H1 (cell line): ENCODE measurements at regions not wholly inside any gene's neighbourhood (a gene's known extent, or its start where the extent isn't known, plus 50 kb on each side); places are given as distances from the start of the nearest gene placed in this dataset.

Experiments used
- CTCF ChIA-PET: fragments of 300-600 bp; sonication (Branson Sonifier 250); formaldehyde crosslinking; loops from one replicate; lab custom pipeline; 2021; ENCODE audit not compliant: partially characterized antibody; lab: Charles Lee
- POLR2A ChIA-PET: fragments of 300-600 bp; sonication (Branson Sonifier 250); formaldehyde crosslinking; loops from one replicate; lab custom pipeline; 2021; ENCODE audit warnings: inconsistent platforms; ENCODE audit not compliant: partially characterized antibody; lab: Charles Lee
- DNase-seq, 2 experiments: peaks; one replicate each; pipeline versions ENCODE4 v3.0.0 to v3.0.0-alpha.2; 2010 to 2022; ENCODE audit warnings: low spot score in 2 of 2, low read depth in 1 of 2, mixed read lengths in 1 of 2
- FAIRE-seq: peaks from 2 replicates; lab custom pipeline; 2011; peaks lifted over from hg19 to GRCh38; lab: Jason Lieb, UNC
- H2AFZ ChIP-seq: 2 replicates; pipeline ENCODE4 v1.8.1; 2012; ENCODE audit warnings: low read length, inconsistent platforms
- H2AK5ac ChIP-seq: 2 replicates; pipeline ENCODE4 v1.6.1; 2013; ENCODE audit warnings: low read depth, low read length
- H2BK120ac ChIP-seq: replicated peaks from 2 replicates; pipeline ENCODE3; 2013; ENCODE audit warnings: low read depth, low read length, inconsistent platforms
- H2BK12ac ChIP-seq: 2 replicates; pipeline ENCODE4 v1.6.1; 2013; ENCODE audit warnings: low read depth, low read length
- H2BK15ac ChIP-seq: 2 replicates; pipeline ENCODE4 v1.6.1; 2013; ENCODE audit warnings: low read length
- H2BK20ac ChIP-seq: 2 replicates; pipeline ENCODE4 v1.6.1; 2013; ENCODE audit warnings: low read length
- H2BK5ac ChIP-seq: 2 replicates; pipeline ENCODE4 v1.6.1; 2013; ENCODE audit warnings: low read depth, low read length
- H3K14ac ChIP-seq: 2 replicates; pipeline ENCODE4 v1.6.1; 2013; ENCODE audit warnings: inconsistent platforms; ENCODE audit not compliant: insufficient read length
- H3K18ac ChIP-seq: 2 replicates; pipeline ENCODE4 v1.6.1; 2013; ENCODE audit warnings: low read length; ENCODE audit errors: extremely low read depth
- H3K23ac ChIP-seq: 2 replicates; pipeline ENCODE4 v1.6.1; 2013; ENCODE audit warnings: inconsistent platforms; ENCODE audit not compliant: insufficient read length
- H3K23me2 ChIP-seq: 2 replicates; pipeline ENCODE4 v1.6.1; 2013; ENCODE audit warnings: low read depth, low read length
- H3K27ac ChIP-seq: 2 replicates; pipeline ENCODE4 v1.6.1; 2011; ENCODE audit warnings: low read depth, low read length, inconsistent platforms
- H3K27me3 ChIP-seq, 4 experiments: replicated peaks in 1 of 4; 1 replicate in 1 of 4; 2 replicates in 3 of 4; pipeline versions ENCODE4 v1.6.1 to v1.8.1; 2011 to 2013; ENCODE audit warnings: low read length in 3 of 4, mild to moderate bottlenecking in 3 of 4, inconsistent platforms in 2 of 4, mixed read lengths in 2 of 4, moderate library complexity in 1 of 4; ENCODE audit not compliant: control insufficient read depth in 3 of 4, insufficient read depth in 3 of 4; ENCODE audit errors: extremely low read depth in 1 of 4
- H3K36me3 ChIP-seq, 4 experiments: 2 replicates each; pipeline versions ENCODE4 v1.6.1 to v1.8.1; 2011 to 2013; ENCODE audit warnings: mild to moderate bottlenecking in 4 of 4, low read length in 3 of 4, moderate library complexity in 2 of 4, control low read depth in 1 of 4, inconsistent platforms in 1 of 4; ENCODE audit not compliant: insufficient read depth in 4 of 4, control insufficient read depth in 2 of 4
- H3K4ac ChIP-seq: replicated peaks from 2 replicates; pipeline ENCODE3; 2013; ENCODE audit warnings: low read length, low read depth, mixed read lengths, inconsistent platforms; ENCODE audit not compliant: insufficient read length
- H3K4me1 ChIP-seq, 4 experiments: replicated peaks in 1 of 4; 1 replicate in 1 of 4; 2 replicates in 3 of 4; pipeline versions ENCODE4 v1.6.1 to v1.8.1; 2011 to 2013; ENCODE audit warnings: low read length in 3 of 4, inconsistent platforms in 2 of 4, mixed read lengths in 1 of 4; ENCODE audit not compliant: insufficient read depth in 4 of 4, control insufficient read depth in 3 of 4
- H3K4me2 ChIP-seq, 2 experiments: 2 replicates each; pipeline versions ENCODE4 v1.6.1 to v1.8.1; 2011 to 2013; ENCODE audit warnings: low read depth in 2 of 2, low read length in 2 of 2, control low read depth in 1 of 2, inconsistent platforms in 1 of 2, mild to moderate bottlenecking in 1 of 2; ENCODE audit not compliant: insufficient read depth in 1 of 2
- H3K4me3 ChIP-seq, 4 experiments: fragments of 200-600, 300-600 bp in 1 of 4; sonication (generic), shearing (Covaris generic), sonication (Bioruptor Twin) in 1 of 4; 2 replicates each; pipeline versions ENCODE4 v1.5.1 to v1.8.1; 2011 to 2016; ENCODE audit warnings: low read length in 4 of 4, low read depth in 3 of 4, control low read depth in 2 of 4, inconsistent platforms in 2 of 4, mild to moderate bottlenecking in 2 of 4, mixed read lengths in 1 of 4, moderate library complexity in 1 of 4; ENCODE audit not compliant: insufficient read depth in 2 of 4; ENCODE audit errors: extremely low read depth in 1 of 4
- H3K56ac ChIP-seq: replicated peaks from 2 replicates; pipeline ENCODE3; 2013; ENCODE audit warnings: low read depth, mild to moderate bottlenecking, mixed read lengths, low read length, inconsistent platforms; ENCODE audit not compliant: insufficient read length
- H3K79me1 ChIP-seq: 2 replicates; pipeline ENCODE4 v1.6.1; 2013; ENCODE audit warnings: low read depth, low read length, control low read depth
- H3K79me2 ChIP-seq, 2 experiments: 2 replicates each; pipeline versions ENCODE4 v1.6.1 to v1.8.1; 2012 to 2013; ENCODE audit warnings: low read length in 2 of 2, mild to moderate bottlenecking in 2 of 2, inconsistent platforms in 1 of 2; ENCODE audit not compliant: insufficient read depth in 2 of 2, control insufficient read depth in 1 of 2
- H3K9ac ChIP-seq, 4 experiments: replicated peaks in 1 of 4; 1 replicate in 1 of 4; 2 replicates in 3 of 4; pipeline versions ENCODE4 v1.6.1 to v1.8.1; 2011 to 2013; ENCODE audit warnings: low read depth in 3 of 4, low read length in 3 of 4, control low read depth in 2 of 4, mild to moderate bottlenecking in 2 of 4, moderate library complexity in 2 of 4, inconsistent platforms in 1 of 4; ENCODE audit errors: extremely low read depth in 1 of 4
- H3K9me3 ChIP-seq, 2 experiments: 2 replicates each; pipeline versions ENCODE4 v1.6.1 to v1.8.1; 2012 to 2013; ENCODE audit warnings: mild to moderate bottlenecking in 2 of 2, moderate library complexity in 2 of 2, control low read depth in 1 of 2, inconsistent platforms in 1 of 2, low read depth in 1 of 2, low read length in 1 of 2, mixed read lengths in 1 of 2; ENCODE audit not compliant: insufficient read depth in 2 of 2
- H4K20me1 ChIP-seq, 2 experiments: replicated peaks in 1 of 2; 2 replicates each; pipeline versions ENCODE3 to v1.8.1; 2011 to 2013; ENCODE audit warnings: inconsistent platforms in 2 of 2, low read length in 2 of 2, mild to moderate bottlenecking in 1 of 2; ENCODE audit not compliant: insufficient read depth in 2 of 2, control insufficient read depth in 1 of 2
- H4K5ac ChIP-seq: 2 replicates; pipeline ENCODE4 v1.6.1; 2013; ENCODE audit warnings: low read length, low read depth, mixed read lengths, inconsistent platforms; ENCODE audit not compliant: insufficient read length
- H4K8ac ChIP-seq: 2 replicates; pipeline ENCODE4 v1.8.0; 2013; ENCODE audit warnings: mild to moderate bottlenecking, moderate library complexity, low read length, inconsistent platforms; ENCODE audit not compliant: insufficient read depth; ENCODE audit errors: extremely low read depth
- H4K91ac ChIP-seq: replicated peaks from 2 replicates; pipeline ENCODE3; 2013; ENCODE audit warnings: low read length, mixed read lengths, inconsistent platforms; ENCODE audit not compliant: insufficient read length
- BCL11A ChIP-seq, 2 experiments: IDR thresholded peaks; one replicate each; pipeline ENCODE4 v1.6.1; 2011; ENCODE audit warnings: low read depth in 2 of 2, low read length in 2 of 2, mild to moderate bottlenecking in 2 of 2
- CTBP2 ChIP-seq: IDR thresholded peaks from 2 replicates; pipeline ENCODE4 v1.7.0; 2011; ENCODE audit warnings: borderline replicate concordance, mild to moderate bottlenecking, moderate library complexity, mixed read lengths, low read length; ENCODE audit not compliant: insufficient read depth, insufficient read length
- JUN ChIP-seq: IDR thresholded peaks from 2 replicates; pipeline ENCODE4 v1.6.1; 2011; ENCODE audit warnings: low read depth, mild to moderate bottlenecking, improper control_type of control experiment, low read length
- RBBP5 ChIP-seq: IDR thresholded peaks from 2 replicates; pipeline ENCODE4 v1.7.1; 2012; ENCODE audit warnings: low read depth, mild to moderate bottlenecking, inconsistent platforms, low read length, moderate library complexity, borderline replicate concordance
- RFX5 ChIP-seq: IDR thresholded peaks from 2 replicates; pipeline ENCODE4 v1.6.1; 2011; ENCODE audit warnings: low read depth, low read length, improper control_type of control experiment, borderline replicate concordance
- RXRA ChIP-seq: IDR thresholded peaks from 2 replicates; pipeline ENCODE4 v1.6.1; 2011; ENCODE audit warnings: low read depth, mild to moderate bottlenecking, low read length, moderate library complexity; ENCODE audit not compliant: insufficient read depth
- WGBS, 2 experiments: shearing (Covaris generic) in 1 of 2; methylation state at CpG; one replicate each; pipeline versions ENCODE4 v1.1.6 to v1.1.7; 2013 to 2015; ENCODE audit warnings: low lambda C conversion rate in 2 of 2, mixed read lengths in 2 of 2, inconsistent platforms in 1 of 2, low coverage in 1 of 2, missing lambda C conversion rate in 1 of 2; ENCODE audit not compliant: insufficient replicate concordance in 2 of 2, insufficient coverage in 1 of 2, insufficient read length in 1 of 2; ENCODE audit errors: extremely low coverage in 1 of 2, missing lambda C conversion rate in 1 of 2; 5-methylcytosine and 5-hydroxymethylcytosine counted together

- Histone ChIP-seq H3K14ac (no peak overlapping the region), H3K79me1 (no peaks in the 10 kb centered on the region), H2AK5ac (no peak overlapping the region), H3K23ac (no peak overlapping the region), H3K27me3 (no peaks in the 10 kb centered on the region), H4K8ac (no peak overlapping the region), H3K36me3 (no peaks in the 10 kb centered on the region), H3K9ac (no peak overlapping the region), H2BK12ac (no peak overlapping the region), H3K4ac (no peak overlapping the region), H3K18ac (no peak overlapping the region), H3K9me3 (no peaks in the 10 kb centered on the region), H4K5ac (no peak overlapping the region), H3K4me3 (no peak overlapping the region), H3K56ac (no peak overlapping the region), H2BK5ac (no peak overlapping the region), H3K4me2 (no peak overlapping the region), H3K27ac (no peak overlapping the region), H2BK20ac (no peak overlapping the region), H2BK15ac (no peak overlapping the region), H3K4me1 (no peaks in the 10 kb centered on the region), H3K79me2 (no peaks in the 10 kb centered on the region), H3K23me2 (no peaks in the 10 kb centered on the region), H2AFZ (no peak overlapping the region), H2BK120ac (no peak overlapping the region), H4K20me1 (no peaks in the 10 kb centered on the region), H4K91ac (no peak overlapping the region)
- ChIA-PET CTCF (interaction anchor here (1.9 kb wide), 1 partner anchor 14 kb away, joined by 5 read pairs; no protein-coding TSS in a partner anchor), POLR2A (no interaction called here)
- no peak for DNase-seq
- 92% methylated on average over 6 of the region's 6 CpGs; no CpG with 5 or more reads in 1 of the 2 experiments for WGBS, 2 experiments
- TF ChIP-seq BCL11A (IDR thresholded peaks at IDR 0.05; ENCODE audit: low read depth in 2 of 2, low read length in 2 of 2) (no peak), CTBP2 (no peak), RFX5 (no peak), JUN (no peak), RBBP5 (no peak), RXRA (no peak)
- no peak for FAIRE-seq
These were observed 329.6 kb upstream of the RSPO3 start for GRCh38 chr6:126788861-126789365.
